ENCODE measurements at regions not wholly inside any gene's neighbourhood (a gene's known extent, or its start where the extent isn't known, plus 50 kb on each side); places are given as distances from the start of the nearest gene placed in this dataset.

- ATAC-seq: no peak
- TF ChIP-seq CTCF (IDR thresholded peaks at IDR 0.05): no peak
- intact Hi-C loops (cut with DNase I): no loop called here
These were observed 311.7 kb downstream of the HIVEP2 start for GRCh38 chr6:142633317-142633716.

GRCh38 chr6:142635130-142635529 lies 309.8 kb downstream of the HIVEP2 start:
- WGBS, 3 donors: 86 to 92% (median 88%) methylated on average over 1 of the region's 1 CpG
- DNase-seq (no peak), ATAC-seq (no peak)
- H3K9me3 ChIP-seq: no peaks in the 10 kb centered on the region
- no peaks in the 10 kb centered on the region for H3K27me3 ChIP-seq (ENCODE audit: insufficient read depth in 3 of 3, low read length in 2 of 3)
- no peak overlapping the region for H3K4me3 ChIP-seq
- no peak for TF ChIP-seq CTCF (IDR thresholded peaks at IDR 0.05)
- intact Hi-C loops (cut with DNase I): no loop called here
- H3K4me1 ChIP-seq: no peaks in the 10 kb centered on the region
- H3K36me3 ChIP-seq (ENCODE audit: insufficient read depth in 1 of 2, low read depth in 1 of 2): no peaks in the 10 kb centered on the region
- H3K27ac ChIP-seq: no peak overlapping the region

More at GRCh38 chr6:142633317-142633716, 311.7 kb downstream of the HIVEP2 start:
- no peak overlapping the region for H3K4me3 ChIP-seq
- H3K36me3 ChIP-seq (ENCODE audit: insufficient read depth in 1 of 2, low read depth in 1 of 2): no peaks in the 10 kb centered on the region
- H3K4me1 ChIP-seq: no peaks in the 10 kb centered on the region
- no peaks in the 10 kb centered on the region for H3K27me3 ChIP-seq (ENCODE audit: insufficient read depth in 3 of 3, low read length in 2 of 3)
- no peak overlapping the region for H3K27ac ChIP-seq
- H3K9me3 ChIP-seq: no peaks in the 10 kb centered on the region
- DNase-seq: no peak

GRCh38 chr6:142637624-142638351 lies 307.2 kb downstream of the HIVEP2 start:
- Histone ChIP-seq H3K4me3 (no peak overlapping the region), H3K27ac (no peak overlapping the region), H3K4me1 (no peaks in the 10 kb centered on the region), H3K27me3 (ENCODE audit: insufficient read depth in 3 of 3, low read length in 2 of 3) (no peaks in the 10 kb centered on the region), H3K36me3 (ENCODE audit: insufficient read depth in 1 of 2, low read depth in 1 of 2) (no peaks in the 10 kb centered on the region), H3K9me3 (no peaks in the 10 kb centered on the region)
- intact Hi-C loops (cut with DNase I): no loop called here
- ATAC-seq (no peak), DNase-seq (no peak)
- 80 to 84% (median 82%) methylated on average over 10 of the region's 10 CpGs for WGBS, 3 donors
- TF ChIP-seq CTCF (IDR thresholded peaks at IDR 0.05): no peak

- H3K4me3 ChIP-seq: no peak overlapping the region
- intact Hi-C loops (cut with DNase I): no loop called here
- no peak for DNase-seq
- H3K9me3 ChIP-seq: no peaks in the 10 kb centered on the region
- H3K4me1 ChIP-seq: no peaks in the 10 kb centered on the region
- H3K27me3 ChIP-seq (ENCODE audit: insufficient read depth in 3 of 3, low read length in 2 of 3): peaks cover 0 to 4% (median 0%) of the 10 kb centered on the region in 3 donors
- H3K36me3 ChIP-seq (ENCODE audit: insufficient read depth in 1 of 2, low read depth in 1 of 2): no peaks in the 10 kb centered on the region
- no peak overlapping the region for H3K27ac ChIP-seq
- WGBS, 3 donors: 79 to 91% (median 85%) methylated on average over 1 of the region's 1 CpG
- no peak for ATAC-seq
- no peak for TF ChIP-seq CTCF (IDR thresholded peaks at IDR 0.05)
These were observed 302.3 kb downstream of the HIVEP2 start for GRCh38 chr6:142642651-142643050.

- ATAC-seq (no peak), DNase-seq (no peak)
- 74 to 81% (median 77%) methylated on average over 3 of the region's 3 CpGs for WGBS, 3 donors
- no peak for TF ChIP-seq CTCF (IDR thresholded peaks at IDR 0.05)
- Histone ChIP-seq H3K27me3 (ENCODE audit: insufficient read depth in 3 of 3, low read length in 2 of 3) (peaks cover 0 to 6% (median 0%) of the 10 kb centered on the region in 3 donors), H3K36me3 (ENCODE audit: insufficient read depth in 1 of 2, low read depth in 1 of 2) (no peaks in the 10 kb centered on the region), H3K4me3 (no peak overlapping the region), H3K9me3 (no peaks in the 10 kb centered on the region), H3K4me1 (no peaks in the 10 kb centered on the region), H3K27ac (no peak overlapping the region)
- intact Hi-C loops (cut with DNase I): no loop called here
These were observed 300.1 kb downstream of the HIVEP2 start for GRCh38 chr6:142644866-142645265.

Measured in psoas muscle (tissue), 7 donors.